SU-DHL-6 (cell line): ENCODE measurements at regions not wholly inside any gene's neighbourhood (a gene's known extent, or its start where the extent isn't known, plus 50 kb on each side); places are given as distances from the start of the nearest gene placed in this dataset.

Source experiments
- H2AFZ ChIP-seq: fragments of 200-600 bp; sonication (generic); 2 replicates; pipeline ENCODE4 v1.6.1; 2014; ENCODE audit warnings: low read depth, mild to moderate bottlenecking, moderate library complexity, mixed read lengths, antibody characterized with exemption, low read length; ENCODE audit not compliant: severe bottlenecking
- H3F3A ChIP-seq: fragments of 200-600 bp; shearing (Covaris generic); 2 replicates; pipeline ENCODE4 v1.6.0; 2016; ENCODE audit warnings: antibody characterized with exemption, mild to moderate bottlenecking; ENCODE audit not compliant: insufficient read depth
- H3K27ac ChIP-seq: fragments of 200-600 bp; sonication (generic); 2 replicates; pipeline ENCODE4 v1.5.1; 2016; ENCODE audit warnings: low read depth, mild to moderate bottlenecking, low read length, moderate library complexity, mixed read lengths
- H3K27me3 ChIP-seq: fragments of 200-600 bp; sonication (generic), shearing (Covaris generic); 2 replicates; pipeline ENCODE4 v1.6.0; 2014; ENCODE audit warnings: mild to moderate bottlenecking, low read length
- H3K36me3 ChIP-seq: fragments of 200-600 bp; sonication (generic); 2 replicates; pipeline ENCODE4 v1.6.1; 2014; ENCODE audit warnings: mild to moderate bottlenecking, low read length, mixed read lengths
- H3K4me2 ChIP-seq: fragments of 300-600, 200-600 bp; shearing (Covaris generic), sonication (generic); 2 replicates; pipeline ENCODE4 v1.6.0; 2014; ENCODE audit warnings: low read length, low read depth, mild to moderate bottlenecking; ENCODE audit not compliant: poor library complexity, severe bottlenecking
- H3K4me3 ChIP-seq: fragments of 200-600 bp; sonication (generic); 2 replicates; pipeline ENCODE4 v1.5.1; 2014; ENCODE audit warnings: antibody characterized with exemption, low read length, mild to moderate bottlenecking, mixed read lengths; ENCODE audit not compliant: insufficient read depth, poor library complexity, severe bottlenecking
- H3K79me2 ChIP-seq: fragments of 200-600 bp; sonication (generic); 2 replicates; pipeline ENCODE4 v1.6.1; 2014; ENCODE audit warnings: mild to moderate bottlenecking, low read length, moderate library complexity; ENCODE audit not compliant: insufficient read depth
- H3K9ac ChIP-seq: fragments of 200-600 bp; sonication (generic); 2 replicates; pipeline ENCODE4 v1.7.0; 2014; ENCODE audit warnings: mild to moderate bottlenecking, low read length
- H3K9me2 ChIP-seq: fragments of 200-600 bp; sonication (generic); replicated peaks from 2 replicates; pipeline ENCODE4 v1.6.1; 2014; ENCODE audit warnings: low read length; ENCODE audit not compliant: insufficient read depth
- H3K9me3 ChIP-seq: fragments of 200-600 bp; sonication (generic); 2 replicates; pipeline ENCODE4 v1.6.1; 2014; ENCODE audit warnings: low read length, mixed read lengths; ENCODE audit not compliant: insufficient read depth
- H4K20me1 ChIP-seq: fragments of 200-600 bp; sonication (generic); 2 replicates; pipeline ENCODE4 v1.6.1; 2014; ENCODE audit warnings: low read depth, mild to moderate bottlenecking, antibody characterized with exemption, low read length, moderate library complexity, mixed read lengths
- CTCF ChIP-seq: fragments of 200-600 bp; sonication (generic); IDR thresholded peaks from one replicate; pipeline ENCODE4 v1.5.1; 2017; ENCODE audit warnings: antibody characterized with exemption, mild to moderate bottlenecking, low read length, moderate library complexity; ENCODE audit not compliant: insufficient read depth, poor library complexity, severe bottlenecking
- EZH2phosphoT487 ChIP-seq: fragments of 200-600 bp; sonication (generic), shearing (Covaris generic); conservative IDR thresholded peaks from 2 replicates; pipeline ENCODE4 v1.6.1; 2018; ENCODE audit warnings: mild to moderate bottlenecking, antibody characterized with exemption, low read length, moderate library complexity, mixed read lengths

DNA sequence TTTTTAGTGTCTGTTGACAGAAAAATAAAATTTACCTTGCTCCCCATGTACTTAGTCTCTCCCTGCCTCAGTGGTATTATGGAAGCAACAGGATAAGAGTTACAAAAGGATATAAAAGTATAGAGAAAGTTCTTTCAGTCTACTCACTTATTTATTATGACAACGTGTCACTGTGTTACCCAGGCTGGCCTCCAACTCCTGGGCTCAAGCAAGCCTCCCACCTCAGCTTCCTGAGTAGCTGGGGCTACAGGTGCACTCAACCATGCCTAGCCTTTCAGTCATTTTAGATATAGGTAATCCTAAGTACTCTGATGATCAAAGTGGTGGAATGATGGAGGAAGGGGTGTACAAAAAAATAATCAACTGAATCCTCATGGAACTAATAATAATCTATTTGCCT, 215.2 kb upstream of the MKLN1 start:
- no peaks in the 10 kb centered on the region for H3K27me3 ChIP-seq
- no peak overlapping the region for H2AFZ ChIP-seq
- no peak overlapping the region for H3K9ac ChIP-seq
- TF ChIP-seq EZH2phosphoT487 (no peak), CTCF (no peak)
- H3K27ac ChIP-seq = no peak overlapping the region
- no peaks in the 10 kb centered on the region for H3K9me2 ChIP-seq
- no peak overlapping the region for H3K4me2 ChIP-seq
- H3K4me3 ChIP-seq = no peak overlapping the region
- H3K9me3 ChIP-seq = no peaks in the 10 kb centered on the region
- peaks cover 25% of the 10 kb centered on the region for H3F3A ChIP-seq
- H3K79me2 ChIP-seq = peaks cover 4% of the 10 kb centered on the region; the same call in 1 of the 2 replicates
- no peaks in the 10 kb centered on the region for H4K20me1 ChIP-seq
- no peaks in the 10 kb centered on the region for H3K36me3 ChIP-seq

- Histone ChIP-seq H2AFZ (no peak overlapping the region), H4K20me1 (no peaks in the 10 kb centered on the region), H3K9me3 (peaks cover 12% of the 10 kb centered on the region; the same call in 1 of the 2 replicates), H3K36me3 (no peaks in the 10 kb centered on the region), H3F3A (peaks cover 12% of the 10 kb centered on the region), H3K4me2 (no peak overlapping the region), H3K79me2 (no peaks in the 10 kb centered on the region), H3K9me2 (no peaks in the 10 kb centered on the region), H3K4me3 (no peak overlapping the region), H3K9ac (no peak overlapping the region), H3K27me3 (no peaks in the 10 kb centered on the region), H3K27ac (no peak overlapping the region)
- TF ChIP-seq CTCF (no peak), EZH2phosphoT487 (no peak)
These were observed 212.3 kb upstream of the MKLN1 start for GRCh38 chr7:131115340-131115739.

- H3K9ac ChIP-seq = no peak overlapping the region
- no peaks in the 10 kb centered on the region for H3K36me3 ChIP-seq
- peaks cover 9% of the 10 kb centered on the region; the same call in 1 of the 2 replicates for H3F3A ChIP-seq
- H3K27me3 ChIP-seq = no peaks in the 10 kb centered on the region
- H3K9me2 ChIP-seq = no peaks in the 10 kb centered on the region
- TF ChIP-seq EZH2phosphoT487 (no peak), CTCF (no peak)
- H3K27ac ChIP-seq = no peak overlapping the region
- H3K9me3 ChIP-seq = peaks cover 12% of the 10 kb centered on the region; the same call in 1 of the 2 replicates
- H4K20me1 ChIP-seq = no peaks in the 10 kb centered on the region
- H3K4me2 ChIP-seq = no peak overlapping the region
- H3K79me2 ChIP-seq = no peaks in the 10 kb centered on the region
- H2AFZ ChIP-seq = no peak overlapping the region
- no peak overlapping the region for H3K4me3 ChIP-seq
These were observed 210.2 kb upstream of the MKLN1 start for GRCh38 chr7:131117439-131117838.
